Right lobe of liver (tissue), 6 donors: ENCODE measurements at regions not wholly inside any gene's neighbourhood (a gene's known extent, or its start where the extent isn't known, plus 50 kb on each side); places are given as distances from the start of the nearest gene placed in this dataset.

Experiments used
- ATAC-seq, 4 donors: fragments of 200-7000 bp; cut with Tn5 transposase; one replicate each; pipeline ENCODE4 v1.9.1; 2020; ENCODE audit warnings: mild to moderate bottlenecking in 4 of 4, moderate library complexity in 4 of 4
- DNase-seq, 3 donors: peaks; one replicate each; pipeline ENCODE4 v3.0.0-alpha.2; 2020
- H3K27ac ChIP-seq, 3 donors: fragments of 200-600 bp; one replicate each; pipeline ENCODE4 v1.8.0; 2022
- H3K27me3 ChIP-seq, 2 donors: fragments of 200-600 bp; one replicate each; pipeline ENCODE4 v1.8.0; 2022
- H3K36me3 ChIP-seq, 4 donors: fragments of 200-600 bp; sonication (generic) in 1 of 4; one replicate each; pipeline versions ENCODE4 v1.5.1 to v1.8.0; 2017 to 2022; ENCODE audit warnings: control low read depth in 1 of 4
- H3K4me1 ChIP-seq, 4 donors: fragments of 200-600 bp; sonication (generic) in 1 of 4; one replicate each; pipeline versions ENCODE4 v1.5.1 to v1.8.0; 2017 to 2022; ENCODE audit warnings: control low read depth in 1 of 4
- H3K4me3 ChIP-seq, 3 donors: fragments of 200-600 bp; one replicate each; pipeline ENCODE4 v1.8.0; 2022
- H3K9me3 ChIP-seq, 4 donors: fragments of 200-600 bp; sonication (generic) in 1 of 4; one replicate each; pipeline versions ENCODE4 v1.5.1 to v1.8.0; 2017 to 2022; ENCODE audit warnings: control low read depth in 1 of 4
- POLR2A ChIP-seq: fragments of 450-650 bp; IDR thresholded peaks from one replicate; pipeline ENCODE4 v1.6.1; 2017; ENCODE audit warnings: antibody characterized with exemption, mild to moderate bottlenecking
- WGBS: methylation state at CpG from one replicate; pipeline ENCODE4 v1.1.6; 2018; ENCODE audit warnings: low coverage, low lambda C conversion rate; ENCODE audit not compliant: insufficient coverage; ENCODE audit errors: missing lambda C conversion rate; 5-methylcytosine and 5-hydroxymethylcytosine counted together
- intact Hi-C, 2 donors: fragments of 100-400 bp; cut with DNase I; formaldehyde crosslinking; loops; one replicate each; pipeline versions ENCODE4 v1.11.2 to v1.14.1; 2022
- TF ChIP-seq, protein P1 (sequence below), 4 donors: fragments of 200-600 bp in 3 of 4; fragments of 450-650 bp in 1 of 4; IDR thresholded peaks; one replicate each; pipeline versions ENCODE4 v1.5.1 to v1.8.0; 2016 to 2022; ENCODE audit warnings: antibody characterized with exemption in 4 of 4, mild to moderate bottlenecking in 2 of 4
- donor health status: DM: no; HTN: yes; CAD: no.
- donor health status: DM: no; HTN: no; CAD: no.
- donor health status: DM: no; HTN: no; CAD: no.
- donor health status: DM: no; HTN: yes; CAD: no.
- donor health status: DM: no; HTN: yes; CAD: no.

DNA sequence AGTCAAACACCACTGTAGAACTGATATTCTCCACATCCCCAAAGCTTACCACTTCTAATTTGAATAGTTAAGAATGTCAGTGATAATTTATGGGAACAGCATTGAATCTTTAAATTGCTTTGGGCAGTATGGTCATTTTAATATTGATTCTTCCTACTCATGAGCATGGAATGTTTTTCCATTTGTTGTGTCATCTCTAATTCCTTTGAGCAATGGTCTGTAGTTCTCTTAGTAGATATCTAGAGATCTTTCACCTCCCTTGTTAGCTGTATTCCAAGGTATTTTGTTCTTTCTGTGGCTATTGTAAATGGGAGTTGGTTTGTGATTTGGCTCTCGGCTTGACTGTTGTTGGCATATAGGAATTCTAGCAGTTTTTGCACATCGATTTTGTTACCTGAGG, 1341.8 kb upstream of the CDH9 start:
- ATAC-seq, result no peak
- no peak overlapping the region for H3K27ac ChIP-seq
- WGBS, result 57% methylated on average over 2 of the region's 2 CpGs

DNA sequence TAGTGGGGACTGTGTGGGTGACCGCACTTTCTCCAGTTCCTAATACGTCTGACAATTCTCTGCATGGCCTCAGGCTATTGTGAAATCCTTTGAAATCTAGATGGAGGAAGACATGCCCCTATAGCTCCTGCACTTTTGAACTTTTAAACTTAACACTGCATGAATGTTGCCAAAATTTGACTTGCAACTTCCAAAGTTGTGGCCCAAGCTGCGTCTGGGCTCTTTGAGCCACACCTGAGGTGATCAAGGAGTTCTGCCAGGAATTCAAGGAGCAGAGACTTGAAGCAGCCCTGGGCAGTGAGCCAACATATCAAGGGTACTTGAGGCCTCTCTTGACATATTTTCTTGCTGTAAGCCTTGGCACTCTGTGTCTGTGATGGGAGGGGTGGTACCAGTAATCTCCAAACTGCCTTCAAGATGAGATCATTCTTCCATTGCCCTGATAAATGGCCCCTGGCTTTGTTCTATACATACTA, 1336.1 kb upstream of the CDH9 start:
- intact Hi-C loops, result no loop called here
- Histone ChIP-seq H3K36me3 (no peaks in the 10 kb centered on the region), H3K4me1 (no peaks in the 10 kb centered on the region), H3K4me3 (no peak overlapping the region), H3K9me3 (peaks cover 0 to 3% (median 0%) of the 10 kb centered on the region in 4 donors), H3K27ac (no peak overlapping the region), H3K27me3 (no peaks in the 10 kb centered on the region)
- TF ChIP-seq, protein P1, sequence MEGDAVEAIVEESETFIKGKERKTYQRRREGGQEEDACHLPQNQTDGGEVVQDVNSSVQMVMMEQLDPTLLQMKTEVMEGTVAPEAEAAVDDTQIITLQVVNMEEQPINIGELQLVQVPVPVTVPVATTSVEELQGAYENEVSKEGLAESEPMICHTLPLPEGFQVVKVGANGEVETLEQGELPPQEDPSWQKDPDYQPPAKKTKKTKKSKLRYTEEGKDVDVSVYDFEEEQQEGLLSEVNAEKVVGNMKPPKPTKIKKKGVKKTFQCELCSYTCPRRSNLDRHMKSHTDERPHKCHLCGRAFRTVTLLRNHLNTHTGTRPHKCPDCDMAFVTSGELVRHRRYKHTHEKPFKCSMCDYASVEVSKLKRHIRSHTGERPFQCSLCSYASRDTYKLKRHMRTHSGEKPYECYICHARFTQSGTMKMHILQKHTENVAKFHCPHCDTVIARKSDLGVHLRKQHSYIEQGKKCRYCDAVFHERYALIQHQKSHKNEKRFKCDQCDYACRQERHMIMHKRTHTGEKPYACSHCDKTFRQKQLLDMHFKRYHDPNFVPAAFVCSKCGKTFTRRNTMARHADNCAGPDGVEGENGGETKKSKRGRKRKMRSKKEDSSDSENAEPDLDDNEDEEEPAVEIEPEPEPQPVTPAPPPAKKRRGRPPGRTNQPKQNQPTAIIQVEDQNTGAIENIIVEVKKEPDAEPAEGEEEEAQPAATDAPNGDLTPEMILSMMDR (IDR thresholded peaks at IDR 0.05), result no peak
- no peak for TF ChIP-seq POLR2A
- no peak for ATAC-seq
- DNase-seq, result no peak
- 40% methylated on average over 3 of the region's 3 CpGs for WGBS

More for the DNA sequence above, 1341.8 kb upstream of the CDH9 start:
- intact Hi-C loops, result no loop called here
- Histone ChIP-seq H3K4me3 (no peak overlapping the region), H3K36me3 (no peaks in the 10 kb centered on the region), H3K27me3 (no peaks in the 10 kb centered on the region), H3K9me3 (peaks cover 0 to 5% (median 0%) of the 10 kb centered on the region in 4 donors), H3K4me1 (no peaks in the 10 kb centered on the region)
- DNase-seq, result no peak
- no peak for TF ChIP-seq POLR2A
- TF ChIP-seq, protein P1 (IDR thresholded peaks at IDR 0.05), result no peak

DNA sequence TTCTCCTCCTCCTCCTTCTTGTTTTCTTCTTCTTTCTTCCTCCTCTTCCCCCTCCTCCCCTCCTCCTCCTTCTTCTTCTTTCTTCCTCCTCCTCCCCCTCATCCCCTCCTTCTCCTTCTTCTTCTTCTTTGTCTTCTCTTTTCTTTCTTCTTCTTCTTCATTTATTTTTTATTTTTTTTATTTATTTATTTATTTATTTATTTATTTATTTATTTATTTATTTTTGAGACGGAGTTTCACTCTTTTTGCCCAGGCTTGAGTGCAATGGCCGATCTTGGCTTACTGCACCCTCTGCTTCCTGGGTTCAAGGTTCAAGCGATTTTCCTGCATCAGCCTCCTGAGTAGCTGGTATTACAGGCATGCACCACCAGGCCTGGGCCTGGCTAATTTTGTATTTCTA, 1332.5 kb upstream of the CDH9 start:
- H3K27ac ChIP-seq, result no peak overlapping the region
- no peak for ATAC-seq
- no peak overlapping the region for H3K4me3 ChIP-seq
- no peak for DNase-seq
- no peaks in the 10 kb centered on the region for H3K36me3 ChIP-seq
- intact Hi-C loops, result no loop called here
- 57% methylated on average over 3 of the region's 3 CpGs for WGBS
- H3K9me3 ChIP-seq, result no peaks in the 10 kb centered on the region
- H3K4me1 ChIP-seq, result no peaks in the 10 kb centered on the region
- H3K27me3 ChIP-seq, result no peaks in the 10 kb centered on the region
- TF ChIP-seq POLR2A, result no peak
- TF ChIP-seq, protein P1 (IDR thresholded peaks at IDR 0.05), result no peak

DNA sequence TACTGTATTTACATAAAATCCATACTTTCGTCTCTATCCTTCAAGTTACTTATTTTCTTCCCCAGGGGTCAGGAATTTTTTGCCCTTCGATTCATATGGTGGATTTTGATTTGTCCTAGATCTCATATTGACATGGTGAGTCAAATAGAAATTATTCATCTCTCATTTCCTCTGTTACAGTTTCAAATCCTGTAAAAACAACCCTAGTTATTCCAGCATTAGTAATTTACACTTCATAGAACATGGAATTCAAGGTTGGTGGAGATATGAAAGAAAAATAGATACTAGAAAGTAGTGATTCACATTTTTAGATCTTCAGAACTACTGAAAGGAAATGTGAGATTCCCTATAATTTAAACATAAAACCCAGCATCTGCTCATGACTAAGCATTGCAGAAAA, 1331.0 kb upstream of the CDH9 start:
- intact Hi-C loops, result no loop called here
- 15% methylated on average over 2 of the region's 2 CpGs for WGBS
- no peaks in the 10 kb centered on the region for H3K9me3 ChIP-seq
- ATAC-seq (no peak), DNase-seq (no peak)
- no peaks in the 10 kb centered on the region for H3K36me3 ChIP-seq
- no peak for TF ChIP-seq POLR2A
- TF ChIP-seq, protein P1 (IDR thresholded peaks at IDR 0.05), result no peak
- H3K4me3 ChIP-seq, result no peak overlapping the region
- no peaks in the 10 kb centered on the region for H3K27me3 ChIP-seq
- H3K4me1 ChIP-seq, result no peaks in the 10 kb centered on the region
- H3K27ac ChIP-seq, result no peak overlapping the region

DNA sequence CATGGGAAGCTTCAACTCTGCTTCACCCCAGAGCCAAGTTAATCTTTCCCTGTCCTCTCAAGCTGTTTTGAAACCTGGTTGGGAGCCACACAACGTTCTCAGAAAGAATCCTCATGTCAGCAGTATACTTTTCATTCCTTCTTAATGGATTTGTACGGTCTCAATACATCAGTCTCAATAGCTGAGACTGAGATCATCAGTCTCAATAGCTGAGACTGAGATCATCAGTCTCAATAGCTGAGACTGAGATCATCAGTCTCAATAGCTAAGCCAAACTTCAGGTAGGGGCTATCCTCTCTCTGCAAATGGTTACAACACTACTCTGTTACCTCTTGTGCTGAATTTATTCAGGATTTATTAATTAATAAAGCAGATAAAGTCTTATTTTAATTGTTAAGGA, 1317.4 kb upstream of the CDH9 start:
- no peak overlapping the region for H3K4me3 ChIP-seq
- no peaks in the 10 kb centered on the region for H3K36me3 ChIP-seq
- ATAC-seq (no peak), DNase-seq (no peak)
- no peaks in the 10 kb centered on the region for H3K9me3 ChIP-seq
- TF ChIP-seq POLR2A, result no peak
- TF ChIP-seq, protein P1 (IDR thresholded peaks at IDR 0.05), result no peak
- no peaks in the 10 kb centered on the region for H3K27me3 ChIP-seq
- 33% methylated on average over 2 of the region's 2 CpGs for WGBS
- intact Hi-C loops, result no loop called here
- H3K27ac ChIP-seq, result no peak overlapping the region
- H3K4me1 ChIP-seq, result no peaks in the 10 kb centered on the region
